IMR-90 (cell line): ENCODE measurements at regions not wholly inside any gene's neighbourhood (a gene's known extent, or its start where the extent isn't known, plus 50 kb on each side); places are given as distances from the start of the nearest gene placed in this dataset.

Experiments
- ATAC-seq: fragments of 200-7000 bp; cut with Tn5 transposase; 2 replicates; pipeline ENCODE4 v1.9.1; 2020; ENCODE audit warnings: low read depth, mild to moderate bottlenecking, moderate library complexity
- BruUV-seq: library from RNA; stranded (reverse); fragments of 400-500 nt; replicated peaks from 2 replicates; lab custom pipeline; 2021; lab: Mats Ljungman, UMichigan
- CTCF ChIA-PET: fragments of 300-600 bp; formaldehyde crosslinking; extraction: SDS; loops from one replicate; lab custom pipeline; 2021; ENCODE audit warnings: antibody characterized with exemption; lab: Yijun Ruan, JAX
- POLR2A ChIA-PET: fragments of 300-600 bp; sonication (Branson Sonifier 250); formaldehyde crosslinking; loops from one replicate; lab custom pipeline; 2022; ENCODE audit warnings: antibody characterized with exemption; ENCODE audit not compliant: unreplicated experiment; lab: Charles Lee
- DNase-seq: peaks from one replicate; pipeline ENCODE4 v3.0.0; 2013
- H2AFZ ChIP-seq: replicated peaks from 2 replicates; pipeline ENCODE3; 2013; ENCODE audit warnings: low read length, mild to moderate bottlenecking; ENCODE audit not compliant: poor library complexity
- H2AK5ac ChIP-seq: 2 replicates; pipeline ENCODE4 v1.6.1; 2013; ENCODE audit warnings: low read depth, low read length, inconsistent platforms
- H2AK9ac ChIP-seq: replicated peaks from 2 replicates; pipeline ENCODE3; 2013; ENCODE audit warnings: mild to moderate bottlenecking, low read depth, low read length, moderate library complexity; ENCODE audit not compliant: poor library complexity
- H2BK120ac ChIP-seq: 2 replicates; pipeline ENCODE4 v1.6.1; 2013; ENCODE audit warnings: low read depth, low read length, inconsistent platforms
- H2BK15ac ChIP-seq: 3 replicates; pipeline ENCODE4 v1.6.1; 2013; ENCODE audit warnings: low read depth, low read length, inconsistent platforms
- H2BK20ac ChIP-seq: 2 replicates; pipeline ENCODE4 v1.6.1; 2013; ENCODE audit warnings: low read depth, mild to moderate bottlenecking, inconsistent platforms, low read length, moderate library complexity
- H2BK5ac ChIP-seq: 2 replicates; pipeline ENCODE4 v1.6.1; 2013; ENCODE audit warnings: mild to moderate bottlenecking, low read depth, low read length, inconsistent platforms; ENCODE audit not compliant: poor library complexity, severe bottlenecking
- H3K14ac ChIP-seq: replicated peaks from 2 replicates; pipeline ENCODE4 v1.6.1; 2013; ENCODE audit warnings: low read depth, low read length, inconsistent platforms
- H3K18ac ChIP-seq: 2 replicates; pipeline ENCODE4 v1.6.1; 2013; ENCODE audit warnings: low read depth, low read length, control low read depth
- H3K23ac ChIP-seq: 2 replicates; pipeline ENCODE4 v1.6.1; 2013; ENCODE audit warnings: low read depth, low read length, inconsistent platforms
- H3K27ac ChIP-seq: 2 replicates; pipeline ENCODE4 v1.5.1; 2013; ENCODE audit warnings: mild to moderate bottlenecking, control low read depth, low read length; ENCODE audit not compliant: insufficient read depth
- H3K27me3 ChIP-seq: 2 replicates; pipeline ENCODE4 v1.6.1; 2013; ENCODE audit warnings: low read length; ENCODE audit not compliant: control insufficient read depth, insufficient read depth
- H3K36me3 ChIP-seq: 2 replicates; pipeline ENCODE4 v1.6.1; 2013; ENCODE audit warnings: low read length, mixed read lengths; ENCODE audit not compliant: control insufficient read depth, insufficient read depth
- H3K4ac ChIP-seq: 2 replicates; pipeline ENCODE4 v1.6.1; 2013; ENCODE audit warnings: low read depth, low read length, inconsistent platforms
- H3K4me1 ChIP-seq: 2 replicates; pipeline ENCODE4 v1.6.1; 2013; ENCODE audit warnings: low read length, mixed read lengths; ENCODE audit not compliant: control insufficient read depth, insufficient read depth
- H3K4me2 ChIP-seq: 2 replicates; pipeline ENCODE4 v1.6.1; 2013; ENCODE audit warnings: low read depth, mild to moderate bottlenecking, control low read depth, low read length, moderate library complexity
- H3K4me3 ChIP-seq: 2 replicates; pipeline ENCODE4 v1.5.1; 2013; ENCODE audit warnings: low read depth, mild to moderate bottlenecking, control low read depth, low read length, moderate library complexity; ENCODE audit not compliant: insufficient read depth
- H3K56ac ChIP-seq: 2 replicates; pipeline ENCODE4 v1.6.1; 2013; ENCODE audit warnings: low read length, inconsistent platforms; ENCODE audit not compliant: insufficient read depth; ENCODE audit errors: extremely low read depth
- H3K79me1 ChIP-seq, 2 experiments: 2 replicates each; pipeline ENCODE4 v1.6.1; 2013; ENCODE audit warnings: low read length in 2 of 2, inconsistent platforms in 1 of 2, low read depth in 1 of 2
- H3K9ac ChIP-seq: 2 replicates; pipeline ENCODE4 v1.6.1; 2013; ENCODE audit warnings: low read depth, low read length, control low read depth
- H3K9me1 ChIP-seq: 2 replicates; pipeline ENCODE4 v1.6.1; 2013; ENCODE audit warnings: low read length, inconsistent platforms; ENCODE audit not compliant: insufficient read depth
- H3K9me3 ChIP-seq: 2 replicates; pipeline ENCODE4 v1.6.1; 2013; ENCODE audit warnings: low read length; ENCODE audit not compliant: control insufficient read depth, insufficient read depth
- H4K20me1 ChIP-seq: 2 replicates; pipeline ENCODE4 v1.6.1; 2013; ENCODE audit warnings: low read length, inconsistent platforms; ENCODE audit not compliant: insufficient read depth
- H4K5ac ChIP-seq: 2 replicates; pipeline ENCODE4 v1.6.1; 2013; ENCODE audit warnings: mild to moderate bottlenecking, low read depth, low read length, control low read depth
- H4K8ac ChIP-seq, 2 experiments: 2 replicates each; pipeline ENCODE4 v1.6.1; 2013; ENCODE audit warnings: low read depth in 2 of 2, low read length in 2 of 2, control low read depth in 1 of 2, inconsistent platforms in 1 of 2
- H4K91ac ChIP-seq: 2 replicates; pipeline ENCODE4 v1.6.1; 2013; ENCODE audit warnings: low read depth, low read length, inconsistent platforms; ENCODE audit not compliant: insufficient read depth
- BHLHE40 ChIP-seq: fragments of 150-350 bp; IDR thresholded peaks from 2 replicates; pipeline ENCODE4 v1.6.1; 2016; ENCODE audit warnings: mild to moderate bottlenecking, low read depth, low read length
- CEBPB ChIP-seq: IDR thresholded peaks from 2 replicates; pipeline ENCODE4 v1.6.1; 2012; ENCODE audit warnings: low read depth, low read length, improper control_type of control experiment
- CHD1 ChIP-seq: IDR thresholded peaks from 2 replicates; pipeline ENCODE4 v1.6.1; 2012; ENCODE audit warnings: low read depth, low read length, improper control_type of control experiment
- CTCF ChIP-seq: conservative IDR thresholded peaks from 2 replicates; pipeline ENCODE4 v1.5.1; 2012; ENCODE audit warnings: mild to moderate bottlenecking, low read depth, low read length, improper control_type of control experiment
- FOS ChIP-seq: fragments of 150-350 bp; IDR thresholded peaks from 2 replicates; pipeline ENCODE4 v1.6.1; 2016; ENCODE audit warnings: low read depth, low read length
- MAFK ChIP-seq: IDR thresholded peaks from 2 replicates; pipeline ENCODE4 v1.6.1; 2012; ENCODE audit warnings: low read depth, low read length, improper control_type of control experiment
- MAZ ChIP-seq: IDR thresholded peaks from 2 replicates; pipeline ENCODE4 v1.6.1; 2012; ENCODE audit warnings: low read depth, mild to moderate bottlenecking, low read length, improper control_type of control experiment, moderate library complexity, borderline replicate concordance
- MXI1 ChIP-seq: IDR thresholded peaks from 2 replicates; pipeline ENCODE4 v1.6.1; 2012; ENCODE audit warnings: low read depth, mild to moderate bottlenecking, low read length, moderate library complexity, borderline replicate concordance
- NFE2L2 ChIP-seq: fragments of 150-350 bp; IDR thresholded peaks from 2 replicates; pipeline ENCODE4 v1.6.1; 2016; ENCODE audit warnings: low read depth, mild to moderate bottlenecking, low read length
- POLR2A ChIP-seq: IDR thresholded peaks from 2 replicates; pipeline ENCODE4 v1.6.1; 2012; ENCODE audit warnings: mild to moderate bottlenecking, low read depth, low read length
- RAD21 ChIP-seq: IDR thresholded peaks from 2 replicates; pipeline ENCODE4 v1.6.1; 2012; ENCODE audit warnings: low read length, improper control_type of control experiment
- RCOR1 ChIP-seq: IDR thresholded peaks from 2 replicates; pipeline ENCODE4 v1.6.1; 2012; ENCODE audit warnings: mild to moderate bottlenecking, low read length, improper control_type of control experiment; ENCODE audit not compliant: insufficient replicate concordance
- RFX5 ChIP-seq: IDR thresholded peaks from 2 replicates; pipeline ENCODE4 v1.8.0; 2012; ENCODE audit warnings: low read depth, mild to moderate bottlenecking, low read length, moderate library complexity
- SMC3 ChIP-seq: fragments of 150-350 bp; IDR thresholded peaks from 2 replicates; pipeline ENCODE4 v1.6.1; 2016; ENCODE audit warnings: low read depth, mild to moderate bottlenecking, antibody characterized with exemption, low read length, moderate library complexity
- USF2 ChIP-seq: fragments of 150-350 bp; IDR thresholded peaks from 2 replicates; pipeline ENCODE4 v1.6.1; 2017; ENCODE audit warnings: mild to moderate bottlenecking, antibody characterized with exemption, low read length, low read depth
- WGBS, 2 experiments: methylation state at CpG; one replicate each; pipeline versions ENCODE4 v1.1.5 to v1.1.7; 2013; ENCODE audit warnings: missing lambda C conversion rate in 2 of 2; ENCODE audit not compliant: insufficient read length in 1 of 2; ENCODE audit errors: extremely low coverage in 2 of 2; 5-methylcytosine and 5-hydroxymethylcytosine counted together
- dilution Hi-C: fragments of 300-500 bp; cut with HindIII; formaldehyde crosslinking; loops from one replicate; pipeline ENCODE4 v1.14.3; 2018; ENCODE audit warnings: low sequenced_read_pairs; ENCODE audit not compliant: unreplicated experiment
- in situ Hi-C: fragments of 300-500 bp; cut with MboI; formaldehyde crosslinking; loops from 3 replicates; pipeline ENCODE4 v1.14.3; 2019; ENCODE audit warnings: low sequenced_read_pairs, inconsistent platforms, mixed read lengths
- intact Hi-C: fragments of 100-400 bp; cut with micrococcal nuclease; formaldehyde crosslinking; loops from 2 replicates; pipeline ENCODE4 v1.10.0; 2022
- TF ChIP-seq, protein P1 (sequence below): fragments of 150-350 bp; IDR thresholded peaks from 2 replicates; pipeline ENCODE4 v1.6.1; 2016; ENCODE audit warnings: low read depth, mild to moderate bottlenecking, low read length, moderate library complexity, borderline replicate concordance

- intact Hi-C loops (no loop called here), dilution Hi-C loops (no loop called here), in situ Hi-C loops (no loop called here)
- Histone ChIP-seq H2AFZ (no peak overlapping the region), H3K14ac (no peak overlapping the region), H4K8ac (no peak overlapping the region), H3K9me3 (no peaks in the 10 kb centered on the region), H2BK20ac (no peak overlapping the region), H3K56ac (no peak overlapping the region), H3K9ac (no peak overlapping the region), H4K20me1 (no peaks in the 10 kb centered on the region), H2AK9ac (no peak overlapping the region), H4K91ac (no peak overlapping the region), H3K27ac (no peak overlapping the region), H3K9me1 (no peaks in the 10 kb centered on the region), H2AK5ac (no peak overlapping the region), H3K79me1 (no peaks in the 10 kb centered on the region), H2BK5ac (no peak overlapping the region), H3K4ac (no peak overlapping the region), H3K4me3 (no peak overlapping the region), H3K4me2 (no peak overlapping the region), H4K5ac (no peak overlapping the region), H3K4me1 (no peaks in the 10 kb centered on the region), H3K27me3 (no peaks in the 10 kb centered on the region), H3K36me3 (no peaks in the 10 kb centered on the region), H3K18ac (no peak overlapping the region), H2BK15ac (no peak overlapping the region), H2BK120ac (no peak overlapping the region), H3K23ac (no peak overlapping the region)
- ATAC-seq: no peak
- no peak for DNase-seq
- TF ChIP-seq FOS (no peak), SMC3 (no peak), RFX5 (no peak), CTCF (no peak), MXI1 (no peak), RCOR1 (no peak), POLR2A (no peak), USF2 (no peak), MAZ (no peak), CHD1 (no peak), RAD21 (no peak), BHLHE40 (no peak), MAFK (no peak), NFE2L2 (no peak), CEBPB (no peak)
- TF ChIP-seq, protein P1, sequence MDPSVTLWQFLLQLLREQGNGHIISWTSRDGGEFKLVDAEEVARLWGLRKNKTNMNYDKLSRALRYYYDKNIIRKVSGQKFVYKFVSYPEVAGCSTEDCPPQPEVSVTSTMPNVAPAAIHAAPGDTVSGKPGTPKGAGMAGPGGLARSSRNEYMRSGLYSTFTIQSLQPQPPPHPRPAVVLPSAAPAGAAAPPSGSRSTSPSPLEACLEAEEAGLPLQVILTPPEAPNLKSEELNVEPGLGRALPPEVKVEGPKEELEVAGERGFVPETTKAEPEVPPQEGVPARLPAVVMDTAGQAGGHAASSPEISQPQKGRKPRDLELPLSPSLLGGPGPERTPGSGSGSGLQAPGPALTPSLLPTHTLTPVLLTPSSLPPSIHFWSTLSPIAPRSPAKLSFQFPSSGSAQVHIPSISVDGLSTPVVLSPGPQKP: no peak
- WGBS, 2 experiments: no CpG with 5 or more reads among the region's 4 CpGs
- ChIA-PET CTCF (no interaction called here), POLR2A (no interaction called here)
- no TSS peak for BruUV-seq
These were observed 164.2 kb downstream of the CCER1 start for GRCh38 chr12:90790747-90791146.
